Central memory CD8-positive, alpha-beta T cell (primary cell): ENCODE measurements at regions not wholly inside any gene's neighbourhood (a gene's known extent, or its start where the extent isn't known, plus 50 kb on each side); places are given as distances from the start of the nearest gene placed in this dataset.

Experiments used
- ATAC-seq: fragments of 150-1000 bp; cut with Tn5 transposase; replicated peaks from 2 replicates; pipeline ENCODE4 v1.10.0; 2022; ENCODE audit warnings: mild to moderate bottlenecking, moderate FRiP score, moderate number of reproducible peaks; ENCODE audit not compliant: poor library complexity, severe bottlenecking; ENCODE audit errors: extremely low read depth
- DNase-seq, 2 donors: peaks; one replicate each; pipeline ENCODE4 v3.0.0; 2021; ENCODE audit warnings: low spot score in 2 of 2
- H3K27ac Mint-ChIP-seq: one replicate; pipeline ENCODE4 v1.8.0; 2022; ENCODE audit warnings: low read depth, mild to moderate bottlenecking, moderate library complexity, mixed read lengths
- H3K27me3 Mint-ChIP-seq: one replicate; pipeline ENCODE4 v1.8.0; 2022; ENCODE audit warnings: mixed read lengths
- H3K36me3 Mint-ChIP-seq: one replicate; pipeline ENCODE4 v1.8.0; 2022; ENCODE audit warnings: mild to moderate bottlenecking, moderate library complexity, mixed read lengths; ENCODE audit not compliant: insufficient read depth
- H3K4me1 Mint-ChIP-seq: one replicate; pipeline ENCODE4 v1.8.0; 2022; ENCODE audit warnings: mixed read lengths
- H3K4me3 Mint-ChIP-seq: one replicate; pipeline ENCODE4 v1.8.0; 2022; ENCODE audit warnings: mild to moderate bottlenecking, moderate library complexity, mixed read lengths
- H3K9me3 Mint-ChIP-seq: one replicate; pipeline ENCODE4 v1.8.0; 2022; ENCODE audit warnings: mixed read lengths

GRCh38 chr16:86403541-86404163 lies 106.7 kb upstream of the FOXF1 start:
- H3K4me1 Mint-ChIP-seq = no peaks in the 10 kb centered on the region
- peaks cover 19% of the 10 kb centered on the region for H3K27me3 Mint-ChIP-seq
- DNase-seq (no peak), ATAC-seq (no peak)
- no peaks in the 10 kb centered on the region for H3K36me3 Mint-ChIP-seq
- no peaks in the 10 kb centered on the region for H3K9me3 Mint-ChIP-seq
- no peak overlapping the region for H3K27ac Mint-ChIP-seq
- no peak overlapping the region for H3K4me3 Mint-ChIP-seq

- DNase-seq (no peak), ATAC-seq (no peak)
- Mint-ChIP-seq H3K4me1 (no peaks in the 10 kb centered on the region), H3K27ac (no peak overlapping the region), H3K9me3 (no peaks in the 10 kb centered on the region), H3K4me3 (no peak overlapping the region), H3K27me3 (peaks cover 27% of the 10 kb centered on the region), H3K36me3 (no peaks in the 10 kb centered on the region)
These were observed 105.6 kb upstream of the FOXF1 start for GRCh38 chr16:86404678-86405077.

- H3K27ac Mint-ChIP-seq = no peak overlapping the region
- H3K4me1 Mint-ChIP-seq = no peaks in the 10 kb centered on the region
- H3K36me3 Mint-ChIP-seq = no peaks in the 10 kb centered on the region
- H3K4me3 Mint-ChIP-seq = no peak overlapping the region
- no peak for DNase-seq
- H3K27me3 Mint-ChIP-seq = peaks cover 27% of the 10 kb centered on the region
- no peak for ATAC-seq
- no peaks in the 10 kb centered on the region for H3K9me3 Mint-ChIP-seq
These were observed 105.0 kb upstream of the FOXF1 start for GRCh38 chr16:86405319-86405718.

- Mint-ChIP-seq H3K4me3 (no peak overlapping the region), H3K4me1 (no peaks in the 10 kb centered on the region), H3K36me3 (no peaks in the 10 kb centered on the region), H3K27ac (no peak overlapping the region), H3K9me3 (no peaks in the 10 kb centered on the region), H3K27me3 (peaks cover 27% of the 10 kb centered on the region)
- no peak for DNase-seq
- no peak for ATAC-seq
These were observed 104.3 kb upstream of the FOXF1 start for GRCh38 chr16:86406056-86406455.

- Mint-ChIP-seq H3K36me3 (no peaks in the 10 kb centered on the region), H3K27me3 (peaks cover 27% of the 10 kb centered on the region), H3K9me3 (no peaks in the 10 kb centered on the region), H3K4me3 (no peak overlapping the region), H3K27ac (no peak overlapping the region), H3K4me1 (no peaks in the 10 kb centered on the region)
- DNase-seq = no peak
- ATAC-seq = no peak
These were observed 101.6 kb upstream of the FOXF1 start for GRCh38 chr16:86408685-86409084.

- no peaks in the 10 kb centered on the region for H3K36me3 Mint-ChIP-seq
These were observed 100.2 kb upstream of the FOXF1 start for GRCh38 chr16:86410081-86410480.

GRCh38 chr16:86410529-86410928 lies 99.8 kb upstream of the FOXF1 start:
- Mint-ChIP-seq H3K9me3 (no peaks in the 10 kb centered on the region), H3K36me3 (no peaks in the 10 kb centered on the region), H3K4me3 (no peak overlapping the region), H3K27me3 (peaks cover 17% of the 10 kb centered on the region), H3K27ac (no peak overlapping the region), H3K4me1 (no peaks in the 10 kb centered on the region)
- DNase-seq = no peak
- no peak for ATAC-seq

More at GRCh38 chr16:86410081-86410480, 100.2 kb upstream of the FOXF1 start:
- no peaks in the 10 kb centered on the region for H3K9me3 Mint-ChIP-seq
- H3K27me3 Mint-ChIP-seq = peaks cover 22% of the 10 kb centered on the region
- H3K4me3 Mint-ChIP-seq = no peak overlapping the region
- no peak overlapping the region for H3K27ac Mint-ChIP-seq
- H3K4me1 Mint-ChIP-seq = no peaks in the 10 kb centered on the region
- DNase-seq (no peak), ATAC-seq (no peak)

- Mint-ChIP-seq H3K4me1 (no peaks in the 10 kb centered on the region), H3K4me3 (no peak overlapping the region), H3K27me3 (peaks cover 17% of the 10 kb centered on the region), H3K9me3 (no peaks in the 10 kb centered on the region), H3K27ac (no peak overlapping the region), H3K36me3 (no peaks in the 10 kb centered on the region)
- DNase-seq (no peak), ATAC-seq (no peak)
These were observed 98.4 kb upstream of the FOXF1 start for GRCh38 chr16:86411897-86412296.

- no peaks in the 10 kb centered on the region for H3K27me3 Mint-ChIP-seq
- no peaks in the 10 kb centered on the region for H3K36me3 Mint-ChIP-seq
- no peaks in the 10 kb centered on the region for H3K4me1 Mint-ChIP-seq
- DNase-seq (no peak), ATAC-seq (no peak)
- no peak overlapping the region for H3K4me3 Mint-ChIP-seq
- H3K9me3 Mint-ChIP-seq = no peaks in the 10 kb centered on the region
- no peak overlapping the region for H3K27ac Mint-ChIP-seq
These were observed 95.2 kb upstream of the FOXF1 start for GRCh38 chr16:86414991-86415740.

GRCh38 chr16:86418981-86419380 lies 91.3 kb upstream of the FOXF1 start:
- no peaks in the 10 kb centered on the region for H3K27me3 Mint-ChIP-seq
- no peaks in the 10 kb centered on the region for H3K9me3 Mint-ChIP-seq
- no peaks in the 10 kb centered on the region for H3K4me1 Mint-ChIP-seq
- DNase-seq (no peak), ATAC-seq (no peak)
- H3K36me3 Mint-ChIP-seq = no peaks in the 10 kb centered on the region
- H3K4me3 Mint-ChIP-seq = no peak overlapping the region
- no peak overlapping the region for H3K27ac Mint-ChIP-seq

- H3K9me3 Mint-ChIP-seq = no peaks in the 10 kb centered on the region
- DNase-seq (no peak), ATAC-seq (no peak)
- H3K4me1 Mint-ChIP-seq = no peaks in the 10 kb centered on the region
- H3K36me3 Mint-ChIP-seq = no peaks in the 10 kb centered on the region
- H3K4me3 Mint-ChIP-seq = no peak overlapping the region
- H3K27ac Mint-ChIP-seq = no peak overlapping the region
- no peaks in the 10 kb centered on the region for H3K27me3 Mint-ChIP-seq
These were observed 90.8 kb upstream of the FOXF1 start for GRCh38 chr16:86419518-86419917.

GRCh38 chr16:86421995-86422394 lies 88.3 kb upstream of the FOXF1 start:
- DNase-seq (no peak), ATAC-seq (no peak)
- Mint-ChIP-seq H3K4me1 (no peaks in the 10 kb centered on the region), H3K36me3 (no peaks in the 10 kb centered on the region), H3K9me3 (no peaks in the 10 kb centered on the region), H3K27ac (no peak overlapping the region), H3K4me3 (no peak overlapping the region), H3K27me3 (peaks cover 12% of the 10 kb centered on the region)

- H3K4me1 Mint-ChIP-seq = no peaks in the 10 kb centered on the region
- H3K36me3 Mint-ChIP-seq = no peaks in the 10 kb centered on the region
- no peak overlapping the region for H3K27ac Mint-ChIP-seq
- H3K4me3 Mint-ChIP-seq = no peak overlapping the region
- no peak for ATAC-seq
- H3K27me3 Mint-ChIP-seq = peaks cover 35% of the 10 kb centered on the region
- DNase-seq = no peak
- no peaks in the 10 kb centered on the region for H3K9me3 Mint-ChIP-seq
These were observed 85.9 kb upstream of the FOXF1 start for GRCh38 chr16:86424398-86424797.
